Fibroblast of the aortic adventitia (primary cell): ENCODE measurements at regions not wholly inside any gene's neighbourhood (a gene's known extent, or its start where the extent isn't known, plus 50 kb on each side); places are given as distances from the start of the nearest gene placed in this dataset.

ENCODE experiments used
- DNase-seq: peaks from one replicate; pipeline ENCODE4 v3.0.0-alpha.2; 2010; ENCODE audit warnings: low read depth
- H3K4me3 ChIP-seq: 2 replicates; pipeline ENCODE4 v1.5.1; 2011; ENCODE audit warnings: low read depth, mild to moderate bottlenecking, control low read depth, low read length, moderate library complexity
- TF ChIP-seq, protein P1 (sequence below): IDR thresholded peaks from 2 replicates; pipeline ENCODE4 v1.5.1; 2011; ENCODE audit warnings: mild to moderate bottlenecking, low read length, control low read depth, inconsistent platforms; ENCODE audit not compliant: insufficient read depth

DNA sequence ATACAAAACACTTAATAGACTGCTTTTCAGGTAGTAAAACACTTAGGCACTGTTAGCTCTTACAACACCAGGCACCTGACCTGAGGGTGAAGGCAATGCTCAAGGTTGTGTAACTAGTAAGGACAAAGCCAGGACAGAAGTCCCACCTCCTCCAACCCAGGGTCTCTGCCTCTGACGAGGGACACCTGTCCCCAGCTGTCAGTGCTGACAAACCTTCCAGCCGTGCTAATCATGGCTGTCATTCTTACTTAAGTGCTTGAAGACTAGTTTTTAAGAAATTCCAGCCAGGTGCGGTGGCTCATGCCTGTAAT lies 62.5 kb upstream of the MAX start:
- DNase-seq, result no peak
- TF ChIP-seq, protein P1, sequence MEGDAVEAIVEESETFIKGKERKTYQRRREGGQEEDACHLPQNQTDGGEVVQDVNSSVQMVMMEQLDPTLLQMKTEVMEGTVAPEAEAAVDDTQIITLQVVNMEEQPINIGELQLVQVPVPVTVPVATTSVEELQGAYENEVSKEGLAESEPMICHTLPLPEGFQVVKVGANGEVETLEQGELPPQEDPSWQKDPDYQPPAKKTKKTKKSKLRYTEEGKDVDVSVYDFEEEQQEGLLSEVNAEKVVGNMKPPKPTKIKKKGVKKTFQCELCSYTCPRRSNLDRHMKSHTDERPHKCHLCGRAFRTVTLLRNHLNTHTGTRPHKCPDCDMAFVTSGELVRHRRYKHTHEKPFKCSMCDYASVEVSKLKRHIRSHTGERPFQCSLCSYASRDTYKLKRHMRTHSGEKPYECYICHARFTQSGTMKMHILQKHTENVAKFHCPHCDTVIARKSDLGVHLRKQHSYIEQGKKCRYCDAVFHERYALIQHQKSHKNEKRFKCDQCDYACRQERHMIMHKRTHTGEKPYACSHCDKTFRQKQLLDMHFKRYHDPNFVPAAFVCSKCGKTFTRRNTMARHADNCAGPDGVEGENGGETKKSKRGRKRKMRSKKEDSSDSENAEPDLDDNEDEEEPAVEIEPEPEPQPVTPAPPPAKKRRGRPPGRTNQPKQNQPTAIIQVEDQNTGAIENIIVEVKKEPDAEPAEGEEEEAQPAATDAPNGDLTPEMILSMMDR, result no peak
- no peak overlapping the region for H3K4me3 ChIP-seq

DNA sequence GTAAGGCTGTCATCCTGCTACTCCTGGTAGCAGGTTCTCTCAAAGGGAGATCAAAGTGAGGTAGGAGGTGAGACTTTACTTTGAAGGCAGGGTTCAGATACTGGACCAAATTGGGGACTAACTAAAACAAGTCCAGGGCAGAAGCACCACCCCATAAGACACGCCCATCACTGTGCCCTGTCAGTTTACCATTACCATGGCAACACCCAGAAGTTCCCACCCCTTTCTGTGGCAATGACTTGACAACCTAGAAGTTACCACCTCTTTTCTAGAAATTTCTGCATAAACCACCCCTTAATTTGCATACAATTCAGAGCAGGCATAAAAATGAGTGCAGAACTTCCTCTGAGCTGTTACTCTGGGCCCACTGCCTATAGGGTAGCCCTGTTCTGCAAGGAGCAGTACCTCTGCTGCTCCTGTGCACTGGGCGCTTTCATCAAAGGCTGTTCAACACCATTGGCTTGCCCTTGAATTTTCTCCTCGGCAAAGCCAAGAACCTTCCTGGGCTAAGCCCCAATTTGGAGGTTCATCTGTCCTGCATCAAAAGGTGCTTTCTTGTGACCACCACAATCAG lies 64.8 kb upstream of the MAX start:
- no peak overlapping the region for H3K4me3 ChIP-seq
- peak; percentile 28 for DNase-seq
- TF ChIP-seq, protein P1, result no peak

DNA sequence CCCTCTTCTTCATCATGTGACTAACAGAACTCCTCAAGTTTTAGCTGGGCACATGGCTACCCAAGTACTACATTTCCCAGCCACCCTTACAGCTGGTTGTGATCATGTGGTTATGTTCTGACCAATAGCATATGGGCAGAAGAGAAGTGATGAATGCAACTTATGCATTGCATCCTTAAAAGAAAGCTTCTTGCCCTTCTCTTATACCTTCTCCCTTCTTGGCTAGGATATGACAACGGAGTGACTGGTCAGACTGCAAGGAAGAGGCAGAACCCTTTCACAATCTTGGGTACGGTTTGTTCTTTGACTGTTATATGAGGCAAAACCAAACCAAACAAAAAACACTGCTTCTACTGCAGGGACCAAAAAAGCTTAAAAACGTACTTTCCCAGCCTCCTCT lies 66.5 kb upstream of the MAX start:
- peak; percentile 77 for DNase-seq
- TF ChIP-seq, protein P1, result no peak
- no peak overlapping the region for H3K4me3 ChIP-seq

DNA sequence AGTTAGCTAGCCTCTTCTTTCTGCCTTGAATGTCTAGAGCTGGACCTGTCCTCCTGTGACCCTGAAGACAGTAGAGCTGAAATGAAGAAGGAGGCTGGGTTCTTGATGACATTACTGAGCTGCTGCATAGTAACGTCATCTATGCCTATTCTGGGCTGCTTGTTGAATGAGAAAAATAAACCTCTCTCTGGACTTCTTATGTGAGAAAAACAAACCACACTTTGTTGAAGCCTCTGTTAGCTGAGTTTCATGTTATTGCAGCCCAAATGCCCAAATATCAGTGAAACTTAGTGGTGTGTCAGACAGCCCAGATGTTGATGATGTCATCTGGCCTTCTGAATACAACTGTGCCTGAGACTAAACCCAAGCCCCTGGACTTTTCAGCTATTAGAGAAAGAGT lies 67.0 kb upstream of the MAX start:
- TF ChIP-seq, protein P1, result no peak
- peak; percentile 86 for DNase-seq
- no peak overlapping the region for H3K4me3 ChIP-seq

DNA sequence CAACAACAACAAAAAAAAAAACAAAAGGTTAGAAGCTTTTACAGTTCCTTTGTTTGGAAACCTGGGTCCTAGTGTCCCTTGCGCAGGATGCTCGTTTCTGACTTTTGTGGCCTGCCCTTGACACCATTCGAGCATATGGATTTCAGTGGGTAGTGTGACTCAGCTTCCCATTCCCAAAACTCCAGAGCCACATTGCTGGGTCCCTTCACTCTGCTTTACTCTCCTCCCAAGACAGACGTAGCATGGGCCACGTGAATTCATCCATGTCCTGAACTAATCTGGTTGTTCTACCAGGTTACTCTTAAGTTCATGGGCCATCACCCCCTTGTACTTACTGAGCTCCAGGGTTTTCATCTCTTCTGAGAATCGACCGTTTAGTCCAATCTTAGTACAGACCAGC lies 68.0 kb upstream of the MAX start:
- no peak for DNase-seq
- TF ChIP-seq, protein P1, result no peak

DNA sequence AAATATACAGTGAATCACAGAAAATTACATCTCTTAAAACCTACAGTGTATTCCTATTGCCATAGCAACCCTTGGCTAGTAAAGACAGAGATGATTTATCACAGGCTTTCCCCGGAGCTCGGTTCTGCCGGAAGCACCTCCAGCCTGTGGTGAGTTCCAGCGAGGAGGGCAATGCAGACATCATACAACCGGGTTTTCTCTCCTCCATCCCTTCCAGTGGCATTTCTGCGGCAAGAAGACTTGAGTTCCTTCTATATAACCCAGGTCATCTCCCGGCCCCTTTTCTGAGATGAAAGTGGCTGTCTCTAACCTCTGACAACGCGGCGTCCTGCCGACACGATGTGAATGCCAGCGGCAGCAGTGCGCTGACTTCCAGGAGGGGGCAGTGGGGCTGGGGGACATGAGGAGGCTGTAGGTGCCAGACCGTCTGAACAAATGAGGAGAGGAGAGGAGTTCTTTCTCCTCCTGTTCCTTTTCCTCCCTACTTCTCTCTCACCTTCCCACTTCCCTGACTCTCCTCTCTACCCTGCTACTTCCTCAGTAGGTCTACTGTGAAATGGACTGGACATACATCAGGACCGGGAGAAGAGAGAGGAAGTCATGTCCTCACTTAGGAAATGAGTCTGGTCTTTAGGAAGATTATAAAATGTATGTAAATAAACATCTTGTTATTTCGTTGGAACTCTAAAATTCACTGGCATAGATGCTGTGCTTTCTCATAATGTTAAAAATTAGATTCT lies 68.6 kb upstream of the MAX start:
- peak overlapping the region; percentile 61 for H3K4me3 ChIP-seq
- peak; percentile 91 for DNase-seq
- TF ChIP-seq, protein P1, result peak; percentile 58

More for the DNA sequence above, 68.0 kb upstream of the MAX start:
- peak overlapping the region; percentile 61 for H3K4me3 ChIP-seq
